Right forelimb (tissue), 1 donor: ENCODE measurements at regions not wholly inside any gene's neighbourhood (a gene's known extent, or its start where the extent isn't known, plus 50 kb on each side); places are given as distances from the start of the nearest gene placed in this dataset.
"Not testable (repeated sequence)": the region's sequence is repeated elsewhere in the genome, so short reads cannot be mapped to it uniquely, and the experiment has no call there.

Experiments used
- DNase-seq: peaks from one replicate; pipeline ENCODE4 v3.0.0-alpha.2; 2018

GRCh38 chr14:52122163-52122562, 53.3 kb upstream of the NID2 start:
- DNase-seq = not testable (repeated sequence)

GRCh38 chr14:52121441-52121840, 52.6 kb upstream of the NID2 start:
- DNase-seq = no peak

- no peak for DNase-seq
Observed at GRCh38 chr14:52119030-52119429, 50.2 kb upstream of the NID2 start.
